ENCODE measurements at regions not wholly inside any gene's neighbourhood (a gene's known extent, or its start where the extent isn't known, plus 50 kb on each side); places are given as distances from the start of the nearest gene placed in this dataset.

DNA sequence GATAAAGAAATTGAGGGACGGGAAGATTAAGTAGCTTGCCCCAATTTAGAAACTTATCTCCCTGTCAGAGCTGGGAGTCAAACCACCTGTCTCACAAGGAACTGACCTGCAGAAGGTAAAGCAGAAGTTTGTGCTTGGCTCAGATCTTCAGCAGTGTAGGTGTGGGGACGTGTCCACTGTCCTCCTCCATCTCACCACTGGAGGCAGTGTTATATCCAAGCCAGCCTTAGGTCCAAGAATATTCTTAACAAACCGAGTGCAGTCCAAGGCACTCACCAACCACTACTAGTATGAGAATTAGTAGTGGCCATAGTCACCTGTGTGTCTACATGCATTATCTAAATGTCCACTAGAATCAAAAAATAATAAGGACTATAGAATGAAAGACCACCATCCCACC, 86.3 kb upstream of the IRX1 start:
- TF ChIP-seq ZNF423 (CRISPR knock-in tag; IDR thresholded peaks at IDR 0.05), result no peak
- TF ChIP-seq, protein P1, sequence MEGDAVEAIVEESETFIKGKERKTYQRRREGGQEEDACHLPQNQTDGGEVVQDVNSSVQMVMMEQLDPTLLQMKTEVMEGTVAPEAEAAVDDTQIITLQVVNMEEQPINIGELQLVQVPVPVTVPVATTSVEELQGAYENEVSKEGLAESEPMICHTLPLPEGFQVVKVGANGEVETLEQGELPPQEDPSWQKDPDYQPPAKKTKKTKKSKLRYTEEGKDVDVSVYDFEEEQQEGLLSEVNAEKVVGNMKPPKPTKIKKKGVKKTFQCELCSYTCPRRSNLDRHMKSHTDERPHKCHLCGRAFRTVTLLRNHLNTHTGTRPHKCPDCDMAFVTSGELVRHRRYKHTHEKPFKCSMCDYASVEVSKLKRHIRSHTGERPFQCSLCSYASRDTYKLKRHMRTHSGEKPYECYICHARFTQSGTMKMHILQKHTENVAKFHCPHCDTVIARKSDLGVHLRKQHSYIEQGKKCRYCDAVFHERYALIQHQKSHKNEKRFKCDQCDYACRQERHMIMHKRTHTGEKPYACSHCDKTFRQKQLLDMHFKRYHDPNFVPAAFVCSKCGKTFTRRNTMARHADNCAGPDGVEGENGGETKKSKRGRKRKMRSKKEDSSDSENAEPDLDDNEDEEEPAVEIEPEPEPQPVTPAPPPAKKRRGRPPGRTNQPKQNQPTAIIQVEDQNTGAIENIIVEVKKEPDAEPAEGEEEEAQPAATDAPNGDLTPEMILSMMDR (IDR thresholded peaks at IDR 0.05), result no peak
- TF ChIP-seq NFATC4 (CRISPR knock-in tag; IDR thresholded peaks at IDR 0.05), result no peak
- no peak for TF ChIP-seq ZNF263 (CRISPR knock-in tag; IDR thresholded peaks at IDR 0.05; ENCODE audit: low read depth)
- TF ChIP-seq, protein P2, sequence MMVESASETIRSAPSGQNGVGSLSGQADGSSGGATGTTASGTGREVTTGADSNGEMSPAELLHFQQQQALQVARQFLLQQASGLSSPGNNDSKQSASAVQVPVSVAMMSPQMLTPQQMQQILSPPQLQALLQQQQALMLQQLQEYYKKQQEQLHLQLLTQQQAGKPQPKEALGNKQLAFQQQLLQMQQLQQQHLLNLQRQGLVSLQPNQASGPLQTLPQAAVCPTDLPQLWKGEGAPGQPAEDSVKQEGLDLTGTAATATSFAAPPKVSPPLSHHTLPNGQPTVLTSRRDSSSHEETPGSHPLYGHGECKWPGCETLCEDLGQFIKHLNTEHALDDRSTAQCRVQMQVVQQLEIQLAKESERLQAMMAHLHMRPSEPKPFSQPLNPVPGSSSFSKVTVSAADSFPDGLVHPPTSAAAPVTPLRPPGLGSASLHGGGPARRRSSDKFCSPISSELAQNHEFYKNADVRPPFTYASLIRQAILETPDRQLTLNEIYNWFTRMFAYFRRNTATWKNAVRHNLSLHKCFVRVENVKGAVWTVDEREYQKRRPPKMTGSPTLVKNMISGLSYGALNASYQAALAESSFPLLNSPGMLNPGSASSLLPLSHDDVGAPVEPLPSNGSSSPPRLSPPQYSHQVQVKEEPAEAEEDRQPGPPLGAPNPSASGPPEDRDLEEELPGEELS (CRISPR knock-in tag; IDR thresholded peaks at IDR 0.05), result no peak
- TF ChIP-seq, protein P3, sequence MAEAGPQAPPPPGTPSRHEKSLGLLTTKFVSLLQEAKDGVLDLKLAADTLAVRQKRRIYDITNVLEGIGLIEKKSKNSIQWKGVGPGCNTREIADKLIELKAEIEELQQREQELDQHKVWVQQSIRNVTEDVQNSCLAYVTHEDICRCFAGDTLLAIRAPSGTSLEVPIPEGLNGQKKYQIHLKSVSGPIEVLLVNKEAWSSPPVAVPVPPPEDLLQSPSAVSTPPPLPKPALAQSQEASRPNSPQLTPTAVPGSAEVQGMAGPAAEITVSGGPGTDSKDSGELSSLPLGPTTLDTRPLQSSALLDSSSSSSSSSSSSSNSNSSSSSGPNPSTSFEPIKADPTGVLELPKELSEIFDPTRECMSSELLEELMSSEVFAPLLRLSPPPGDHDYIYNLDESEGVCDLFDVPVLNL (CRISPR knock-in tag; IDR thresholded peaks at IDR 0.05; ENCODE audit: borderline replicate concordance, low read depth), result no peak
- TF ChIP-seq, protein P4, sequence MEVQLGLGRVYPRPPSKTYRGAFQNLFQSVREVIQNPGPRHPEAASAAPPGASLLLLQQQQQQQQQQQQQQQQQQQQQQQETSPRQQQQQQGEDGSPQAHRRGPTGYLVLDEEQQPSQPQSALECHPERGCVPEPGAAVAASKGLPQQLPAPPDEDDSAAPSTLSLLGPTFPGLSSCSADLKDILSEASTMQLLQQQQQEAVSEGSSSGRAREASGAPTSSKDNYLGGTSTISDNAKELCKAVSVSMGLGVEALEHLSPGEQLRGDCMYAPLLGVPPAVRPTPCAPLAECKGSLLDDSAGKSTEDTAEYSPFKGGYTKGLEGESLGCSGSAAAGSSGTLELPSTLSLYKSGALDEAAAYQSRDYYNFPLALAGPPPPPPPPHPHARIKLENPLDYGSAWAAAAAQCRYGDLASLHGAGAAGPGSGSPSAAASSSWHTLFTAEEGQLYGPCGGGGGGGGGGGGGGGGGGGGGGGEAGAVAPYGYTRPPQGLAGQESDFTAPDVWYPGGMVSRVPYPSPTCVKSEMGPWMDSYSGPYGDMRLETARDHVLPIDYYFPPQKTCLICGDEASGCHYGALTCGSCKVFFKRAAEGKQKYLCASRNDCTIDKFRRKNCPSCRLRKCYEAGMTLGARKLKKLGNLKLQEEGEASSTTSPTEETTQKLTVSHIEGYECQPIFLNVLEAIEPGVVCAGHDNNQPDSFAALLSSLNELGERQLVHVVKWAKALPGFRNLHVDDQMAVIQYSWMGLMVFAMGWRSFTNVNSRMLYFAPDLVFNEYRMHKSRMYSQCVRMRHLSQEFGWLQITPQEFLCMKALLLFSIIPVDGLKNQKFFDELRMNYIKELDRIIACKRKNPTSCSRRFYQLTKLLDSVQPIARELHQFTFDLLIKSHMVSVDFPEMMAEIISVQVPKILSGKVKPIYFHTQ (CRISPR knock-in tag; IDR thresholded peaks at IDR 0.05), result no peak
- TF ChIP-seq, protein P5, sequence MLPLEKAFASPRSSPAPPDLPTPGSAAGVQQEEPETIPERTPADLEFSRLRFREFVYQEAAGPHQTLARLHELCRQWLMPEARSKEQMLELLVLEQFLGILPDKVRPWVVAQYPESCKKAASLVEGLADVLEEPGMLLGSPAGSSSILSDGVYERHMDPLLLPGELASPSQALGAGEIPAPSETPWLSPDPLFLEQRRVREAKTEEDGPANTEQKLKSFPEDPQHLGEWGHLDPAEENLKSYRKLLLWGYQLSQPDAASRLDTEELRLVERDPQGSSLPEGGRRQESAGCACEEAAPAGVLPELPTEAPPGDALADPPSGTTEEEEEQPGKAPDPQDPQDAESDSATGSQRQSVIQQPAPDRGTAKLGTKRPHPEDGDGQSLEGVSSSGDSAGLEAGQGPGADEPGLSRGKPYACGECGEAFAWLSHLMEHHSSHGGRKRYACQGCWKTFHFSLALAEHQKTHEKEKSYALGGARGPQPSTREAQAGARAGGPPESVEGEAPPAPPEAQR (CRISPR knock-in tag; IDR thresholded peaks at IDR 0.05), result no peak
- no peak for TF ChIP-seq ZNF232 (CRISPR knock-in tag; IDR thresholded peaks at IDR 0.05)
- TF ChIP-seq, protein P6, sequence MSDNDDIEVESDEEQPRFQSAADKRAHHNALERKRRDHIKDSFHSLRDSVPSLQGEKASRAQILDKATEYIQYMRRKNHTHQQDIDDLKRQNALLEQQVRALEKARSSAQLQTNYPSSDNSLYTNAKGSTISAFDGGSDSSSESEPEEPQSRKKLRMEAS (CRISPR knock-in tag; IDR thresholded peaks at IDR 0.05), result no peak
- no peak for TF ChIP-seq MXD4 (CRISPR knock-in tag; IDR thresholded peaks at IDR 0.05; ENCODE audit: borderline replicate concordance)
- TF ChIP-seq ATF1 (CRISPR knock-in tag; IDR thresholded peaks at IDR 0.05), result no peak
- TF ChIP-seq, protein P7, sequence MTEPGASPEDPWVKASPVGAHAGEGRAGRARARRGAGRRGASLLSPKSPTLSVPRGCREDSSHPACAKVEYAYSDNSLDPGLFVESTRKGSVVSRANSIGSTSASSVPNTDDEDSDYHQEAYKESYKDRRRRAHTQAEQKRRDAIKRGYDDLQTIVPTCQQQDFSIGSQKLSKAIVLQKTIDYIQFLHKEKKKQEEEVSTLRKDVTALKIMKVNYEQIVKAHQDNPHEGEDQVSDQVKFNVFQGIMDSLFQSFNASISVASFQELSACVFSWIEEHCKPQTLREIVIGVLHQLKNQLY (CRISPR knock-in tag; IDR thresholded peaks at IDR 0.05), result no peak
- no peak for TF ChIP-seq FOXP1 (CRISPR knock-in tag; IDR thresholded peaks at IDR 0.05; ENCODE audit: borderline replicate concordance)

Data from WTC11 (cell line).